ENCODE measurements at regions not wholly inside any gene's neighbourhood (a gene's known extent, or its start where the extent isn't known, plus 50 kb on each side); places are given as distances from the start of the nearest gene placed in this dataset.

DNA sequence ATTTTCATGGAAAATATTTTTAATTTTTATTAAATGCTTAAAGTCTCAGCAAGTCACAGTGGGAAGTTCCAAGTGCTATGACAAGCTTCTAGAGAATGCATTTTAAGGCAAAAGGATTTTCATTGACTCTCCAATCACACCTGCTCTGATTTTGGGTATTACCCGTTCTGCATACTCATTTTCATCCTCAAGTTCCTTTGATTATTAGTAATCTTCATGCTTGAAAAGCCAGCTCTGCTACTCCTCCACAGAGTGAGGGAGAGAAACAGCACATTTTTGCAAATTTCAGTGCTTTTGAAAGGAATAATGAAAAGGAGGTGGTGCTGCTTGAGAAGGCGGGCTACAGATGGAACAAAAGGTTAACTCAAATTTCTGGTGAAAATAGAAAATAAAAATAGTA, 450.7 kb downstream of the NSUN3 start:
- Histone ChIP-seq H3K4ac (ENCODE audit: low read depth in 1 of 2, low read length in 2 of 2) (no peak overlapping the region), H3K14ac (ENCODE audit: low read length in 2 of 2) (no peak overlapping the region), H3K4me3 (ENCODE audit: insufficient read depth in 1 of 2, low read depth in 1 of 2, low read length in 2 of 2) (no peak overlapping the region), H3K27ac (ENCODE audit: low read length, poor library complexity, severe bottlenecking) (no peak overlapping the region), H2BK120ac (ENCODE audit: low read depth, low read length) (no peak overlapping the region), H3K4me1 (ENCODE audit: control insufficient read depth, insufficient read depth, low read depth, low read length) (no peaks in the 10 kb centered on the region), H3K36me3 (ENCODE audit: control insufficient read depth in 1 of 2, insufficient read depth in 2 of 2, low read depth in 1 of 2, low read length in 2 of 2) (no peaks in the 10 kb centered on the region), H3K27me3 (ENCODE audit: control insufficient read depth in 1 of 2, insufficient read depth in 1 of 2, low read length in 2 of 2) (no peaks in the 10 kb centered on the region), H4K91ac (ENCODE audit: low read length) (no peak overlapping the region), H2AFZ (ENCODE audit: low read depth, low read length) (no peak overlapping the region), H4K8ac (ENCODE audit: low read length) (no peak overlapping the region), H3K79me1 (replicated peaks; ENCODE audit: low read length, poor library complexity, severe bottlenecking) (no peaks in the 10 kb centered on the region), H3K23ac (ENCODE audit: low read length in 2 of 2) (no peak overlapping the region), H3K18ac (ENCODE audit: low read depth in 1 of 2, low read length in 2 of 2) (no peak overlapping the region), H3K9me3 (ENCODE audit: control insufficient read depth, low read length) (no peaks in the 10 kb centered on the region), H2BK15ac (ENCODE audit: low read depth, poor library complexity, severe bottlenecking) (no peak overlapping the region), H2AK5ac (ENCODE audit: low read length, severe bottlenecking) (no peak overlapping the region), H3K4me2 (ENCODE audit: low read length, poor library complexity, severe bottlenecking) (no peak overlapping the region), H2BK5ac (ENCODE audit: low read depth, low read length, poor library complexity, severe bottlenecking) (no peak overlapping the region), H2BK12ac (ENCODE audit: low read length in 2 of 2) (no peak overlapping the region), H3K9ac (ENCODE audit: low read length) (no peak overlapping the region)
- DNase-seq: no peak
- WGBS: 100% methylated on average over 1 of the region's 2 CpGs

GRCh38 chr3:94515983-94516382, 453.1 kb downstream of the NSUN3 start:
- H2BK12ac ChIP-seq (ENCODE audit: low read length in 2 of 2): no peak overlapping the region
- no peak overlapping the region for H3K23ac ChIP-seq (ENCODE audit: low read length in 2 of 2)
- H2BK15ac ChIP-seq (ENCODE audit: low read depth, poor library complexity, severe bottlenecking): no peak overlapping the region
- no peak overlapping the region for H3K27ac ChIP-seq (ENCODE audit: low read length, poor library complexity, severe bottlenecking)
- no peaks in the 10 kb centered on the region for H3K36me3 ChIP-seq (ENCODE audit: control insufficient read depth in 1 of 2, insufficient read depth in 2 of 2, low read depth in 1 of 2, low read length in 2 of 2)
- H3K79me1 ChIP-seq (replicated peaks; ENCODE audit: low read length, poor library complexity, severe bottlenecking): no peaks in the 10 kb centered on the region
- H3K4ac ChIP-seq (ENCODE audit: low read depth in 1 of 2, low read length in 2 of 2): no peak overlapping the region
- H3K4me1 ChIP-seq (ENCODE audit: control insufficient read depth, insufficient read depth, low read depth, low read length): no peaks in the 10 kb centered on the region
- no peak overlapping the region for H4K8ac ChIP-seq (ENCODE audit: low read length)
- no peak for DNase-seq
- no peak overlapping the region for H4K91ac ChIP-seq (ENCODE audit: low read length)
- H3K9ac ChIP-seq (ENCODE audit: low read length): no peak overlapping the region
- no peak overlapping the region for H3K4me2 ChIP-seq (ENCODE audit: low read length, poor library complexity, severe bottlenecking)
- no peaks in the 10 kb centered on the region for H3K9me3 ChIP-seq (ENCODE audit: control insufficient read depth, low read length)
- 83% methylated on average over 1 of the region's 2 CpGs for WGBS
- H3K18ac ChIP-seq (ENCODE audit: low read depth in 1 of 2, low read length in 2 of 2): no peak overlapping the region
- no peak overlapping the region for H2BK5ac ChIP-seq (ENCODE audit: low read depth, low read length, poor library complexity, severe bottlenecking)
- no peak overlapping the region for H2AK5ac ChIP-seq (ENCODE audit: low read length, severe bottlenecking)
- no peak overlapping the region for H2AFZ ChIP-seq (ENCODE audit: low read depth, low read length)
- H3K14ac ChIP-seq (ENCODE audit: low read length in 2 of 2): no peak overlapping the region
- no peaks in the 10 kb centered on the region for H3K27me3 ChIP-seq (ENCODE audit: control insufficient read depth in 1 of 2, insufficient read depth in 1 of 2, low read length in 2 of 2)
- H3K4me3 ChIP-seq (ENCODE audit: insufficient read depth in 1 of 2, low read depth in 1 of 2, low read length in 2 of 2): no peak overlapping the region
- no peak overlapping the region for H2BK120ac ChIP-seq (ENCODE audit: low read depth, low read length)

GRCh38 chr3:94520364-94520763, 457.5 kb downstream of the NSUN3 start:
- H3K4ac ChIP-seq (ENCODE audit: low read depth in 1 of 2, low read length in 2 of 2): no peak overlapping the region
- H3K23ac ChIP-seq (ENCODE audit: low read length in 2 of 2): no peak overlapping the region
- H3K79me1 ChIP-seq (replicated peaks; ENCODE audit: low read length, poor library complexity, severe bottlenecking): no peaks in the 10 kb centered on the region
- no peak for DNase-seq
- H4K91ac ChIP-seq (ENCODE audit: low read length): no peak overlapping the region
- WGBS: 100% methylated on average over 1 of the region's 1 CpG
- no peak overlapping the region for H2AK5ac ChIP-seq (ENCODE audit: low read length, severe bottlenecking)
- no peak overlapping the region for H2BK5ac ChIP-seq (ENCODE audit: low read depth, low read length, poor library complexity, severe bottlenecking)
- H2BK120ac ChIP-seq (ENCODE audit: low read depth, low read length): no peak overlapping the region
- no peak overlapping the region for H2BK12ac ChIP-seq (ENCODE audit: low read length in 2 of 2)
- H4K8ac ChIP-seq (ENCODE audit: low read length): no peak overlapping the region
- H3K4me3 ChIP-seq (ENCODE audit: insufficient read depth in 1 of 2, low read depth in 1 of 2, low read length in 2 of 2): no peak overlapping the region
- no peak overlapping the region for H3K27ac ChIP-seq (ENCODE audit: low read length, poor library complexity, severe bottlenecking)
- H3K18ac ChIP-seq (ENCODE audit: low read depth in 1 of 2, low read length in 2 of 2): no peak overlapping the region
- H3K9ac ChIP-seq (ENCODE audit: low read length): no peak overlapping the region
- no peaks in the 10 kb centered on the region for H3K4me1 ChIP-seq (ENCODE audit: control insufficient read depth, insufficient read depth, low read depth, low read length)
- H2AFZ ChIP-seq (ENCODE audit: low read depth, low read length): no peak overlapping the region
- H3K9me3 ChIP-seq (ENCODE audit: control insufficient read depth, low read length): no peaks in the 10 kb centered on the region
- H3K27me3 ChIP-seq (ENCODE audit: control insufficient read depth in 1 of 2, insufficient read depth in 1 of 2, low read length in 2 of 2): no peaks in the 10 kb centered on the region
- no peaks in the 10 kb centered on the region for H3K36me3 ChIP-seq (ENCODE audit: control insufficient read depth in 1 of 2, insufficient read depth in 2 of 2, low read depth in 1 of 2, low read length in 2 of 2)
- no peak overlapping the region for H3K4me2 ChIP-seq (ENCODE audit: low read length, poor library complexity, severe bottlenecking)
- H2BK15ac ChIP-seq (ENCODE audit: low read depth, poor library complexity, severe bottlenecking): no peak overlapping the region
- no peak overlapping the region for H3K14ac ChIP-seq (ENCODE audit: low read length in 2 of 2)

- Histone ChIP-seq H2BK120ac (ENCODE audit: low read depth, low read length) (no peak overlapping the region), H2AFZ (ENCODE audit: low read depth, low read length) (no peak overlapping the region), H3K18ac (ENCODE audit: low read depth in 1 of 2, low read length in 2 of 2) (no peak overlapping the region), H3K4me2 (ENCODE audit: low read length, poor library complexity, severe bottlenecking) (no peak overlapping the region), H3K4me3 (ENCODE audit: insufficient read depth in 1 of 2, low read depth in 1 of 2, low read length in 2 of 2) (no peak overlapping the region), H3K79me1 (replicated peaks; ENCODE audit: low read length, poor library complexity, severe bottlenecking) (no peaks in the 10 kb centered on the region), H3K14ac (ENCODE audit: low read length in 2 of 2) (no peak overlapping the region), H4K91ac (ENCODE audit: low read length) (no peak overlapping the region), H3K23ac (ENCODE audit: low read length in 2 of 2) (no peak overlapping the region), H2BK12ac (ENCODE audit: low read length in 2 of 2) (no peak overlapping the region), H2BK5ac (ENCODE audit: low read depth, low read length, poor library complexity, severe bottlenecking) (no peak overlapping the region), H3K4ac (ENCODE audit: low read depth in 1 of 2, low read length in 2 of 2) (no peak overlapping the region), H3K27ac (ENCODE audit: low read length, poor library complexity, severe bottlenecking) (no peak overlapping the region), H3K27me3 (ENCODE audit: control insufficient read depth in 1 of 2, insufficient read depth in 1 of 2, low read length in 2 of 2) (no peaks in the 10 kb centered on the region), H3K9me3 (ENCODE audit: control insufficient read depth, low read length) (no peaks in the 10 kb centered on the region), H4K8ac (ENCODE audit: low read length) (no peak overlapping the region), H2AK5ac (ENCODE audit: low read length, severe bottlenecking) (no peak overlapping the region), H3K36me3 (ENCODE audit: control insufficient read depth in 1 of 2, insufficient read depth in 2 of 2, low read depth in 1 of 2, low read length in 2 of 2) (no peaks in the 10 kb centered on the region), H2BK15ac (ENCODE audit: low read depth, poor library complexity, severe bottlenecking) (no peak overlapping the region), H3K4me1 (ENCODE audit: control insufficient read depth, insufficient read depth, low read depth, low read length) (no peaks in the 10 kb centered on the region), H3K9ac (ENCODE audit: low read length) (no peak overlapping the region)
- no peak for DNase-seq
These were observed 459.6 kb downstream of the NSUN3 start for GRCh38 chr3:94522488-94522887.
